ENCODE measurements at regions not wholly inside any gene's neighbourhood (a gene's known extent, or its start where the extent isn't known, plus 50 kb on each side); places are given as distances from the start of the nearest gene placed in this dataset.

DNA sequence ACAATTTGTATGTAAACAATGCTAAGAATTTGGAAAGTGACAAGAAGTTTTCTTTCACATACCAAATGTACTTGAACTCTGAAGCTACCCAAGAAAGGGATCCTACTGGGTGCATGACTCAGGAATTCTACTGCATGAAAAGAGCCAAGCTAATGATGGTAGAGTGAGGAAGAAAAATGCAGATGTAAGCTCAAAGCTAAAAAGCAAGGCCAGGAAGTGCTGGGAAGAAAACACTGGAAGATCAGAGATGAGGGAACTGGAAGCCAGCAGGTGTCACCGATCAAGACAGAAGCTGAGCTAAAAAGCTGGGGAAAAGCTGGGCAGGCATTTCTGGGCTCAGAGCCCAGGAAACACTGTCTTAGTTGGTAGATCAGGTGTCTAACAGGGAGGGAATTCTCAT is 449.1 kb downstream of the NKX6-1 start:
- CTCF ChIA-PET: interaction anchor here (0.6 kb wide), 1 partner anchor 62 kb away, joined by 19 read pairs; no protein-coding TSS in a partner anchor
- Histone ChIP-seq H3F3A (ENCODE audit: insufficient read depth, low read depth) (no peaks in the 10 kb centered on the region), H3K4me3 (no peak overlapping the region), H2AFZ (no peak overlapping the region), H3K27ac (no peak overlapping the region), H4K20me1 (ENCODE audit: insufficient read depth) (no peaks in the 10 kb centered on the region), H3K27me3 (ENCODE audit: insufficient read depth, low read depth) (no peaks in the 10 kb centered on the region), H3K36me3 (ENCODE audit: low read depth) (no peaks in the 10 kb centered on the region), H3K79me2 (ENCODE audit: low read depth) (no peaks in the 10 kb centered on the region), H3K4me2 (no peak overlapping the region), H3K9me2 (ENCODE audit: insufficient read depth) (no peaks in the 10 kb centered on the region), H3K4me1 (replicated peaks; ENCODE audit: insufficient read depth) (no peaks in the 10 kb centered on the region), H3K9me3 (ENCODE audit: insufficient read depth, low read depth) (no peaks in the 10 kb centered on the region)
- intact Hi-C loops (cut with micrococcal nuclease; ENCODE audit: unreplicated experiment): no loop called here
- TF ChIP-seq, protein P1, sequence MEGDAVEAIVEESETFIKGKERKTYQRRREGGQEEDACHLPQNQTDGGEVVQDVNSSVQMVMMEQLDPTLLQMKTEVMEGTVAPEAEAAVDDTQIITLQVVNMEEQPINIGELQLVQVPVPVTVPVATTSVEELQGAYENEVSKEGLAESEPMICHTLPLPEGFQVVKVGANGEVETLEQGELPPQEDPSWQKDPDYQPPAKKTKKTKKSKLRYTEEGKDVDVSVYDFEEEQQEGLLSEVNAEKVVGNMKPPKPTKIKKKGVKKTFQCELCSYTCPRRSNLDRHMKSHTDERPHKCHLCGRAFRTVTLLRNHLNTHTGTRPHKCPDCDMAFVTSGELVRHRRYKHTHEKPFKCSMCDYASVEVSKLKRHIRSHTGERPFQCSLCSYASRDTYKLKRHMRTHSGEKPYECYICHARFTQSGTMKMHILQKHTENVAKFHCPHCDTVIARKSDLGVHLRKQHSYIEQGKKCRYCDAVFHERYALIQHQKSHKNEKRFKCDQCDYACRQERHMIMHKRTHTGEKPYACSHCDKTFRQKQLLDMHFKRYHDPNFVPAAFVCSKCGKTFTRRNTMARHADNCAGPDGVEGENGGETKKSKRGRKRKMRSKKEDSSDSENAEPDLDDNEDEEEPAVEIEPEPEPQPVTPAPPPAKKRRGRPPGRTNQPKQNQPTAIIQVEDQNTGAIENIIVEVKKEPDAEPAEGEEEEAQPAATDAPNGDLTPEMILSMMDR (conservative IDR thresholded peaks at IDR 0.05): no peak
- no peak for TF ChIP-seq EZH2 (IDR thresholded peaks at IDR 0.05; ENCODE audit: low read depth)
- POLR2A ChIA-PET (ENCODE audit: unreplicated experiment): no interaction called here
- no TSS peak for BruUV-seq (replicated peaks)
- DNase-seq: peak in 1 of 2 experiments; percentile 3

DNA sequence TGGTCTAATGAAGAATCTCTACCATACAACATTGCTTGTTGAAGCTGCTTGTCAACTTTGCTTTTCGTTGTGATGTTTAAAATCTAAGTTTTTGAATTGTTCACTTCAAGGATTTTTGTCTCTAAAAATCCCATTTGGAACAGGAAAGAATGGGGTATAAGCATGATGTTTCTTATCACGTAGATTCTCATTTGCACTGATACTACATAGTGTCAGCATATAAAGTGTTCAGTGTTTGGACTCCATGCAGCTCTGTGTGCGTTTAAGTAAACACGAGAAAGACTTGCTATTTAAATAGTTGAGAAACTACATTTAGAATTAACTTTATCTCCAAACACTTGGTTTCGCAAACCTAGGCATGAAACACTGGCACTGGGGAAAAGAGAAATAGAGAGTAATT is 452.5 kb downstream of the NKX6-1 start:
- BruUV-seq (replicated peaks): no TSS peak

DNA sequence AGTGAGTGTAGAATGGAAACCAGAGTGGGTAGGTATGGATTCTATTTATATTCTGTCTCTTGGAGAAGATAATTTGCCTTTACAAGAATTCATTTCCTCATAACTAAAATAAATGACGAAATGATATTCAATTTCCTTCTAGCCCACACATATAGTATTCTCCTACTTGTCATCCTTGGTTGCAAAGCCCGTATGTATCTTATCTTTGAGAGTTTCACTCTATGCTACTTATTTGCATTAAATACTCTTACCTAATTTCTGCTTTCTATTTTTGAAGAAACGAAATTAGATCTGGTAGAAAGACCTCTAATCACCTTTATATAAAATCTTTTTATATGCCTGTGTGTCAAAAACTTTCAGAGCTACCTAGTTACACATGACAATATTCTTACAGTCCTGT is 457.7 kb downstream of the NKX6-1 start:
- Histone ChIP-seq H3K4me2 (no peak overlapping the region), H4K20me1 (ENCODE audit: insufficient read depth) (no peaks in the 10 kb centered on the region), H3K79me2 (ENCODE audit: low read depth) (no peaks in the 10 kb centered on the region), H3K4me3 (no peak overlapping the region), H3K27me3 (ENCODE audit: insufficient read depth, low read depth) (no peaks in the 10 kb centered on the region), H3K36me3 (ENCODE audit: low read depth) (no peaks in the 10 kb centered on the region), H3K27ac (no peak overlapping the region), H3F3A (ENCODE audit: insufficient read depth, low read depth) (no peaks in the 10 kb centered on the region), H3K9me3 (ENCODE audit: insufficient read depth, low read depth) (no peaks in the 10 kb centered on the region), H3K4me1 (replicated peaks; ENCODE audit: insufficient read depth) (no peaks in the 10 kb centered on the region), H3K9me2 (ENCODE audit: insufficient read depth) (no peaks in the 10 kb centered on the region), H2AFZ (no peak overlapping the region)
- ChIA-PET POLR2A (ENCODE audit: unreplicated experiment) (no interaction called here), CTCF (no interaction called here)
- intact Hi-C loops (cut with micrococcal nuclease; ENCODE audit: unreplicated experiment): no loop called here
- TF ChIP-seq EZH2 (IDR thresholded peaks at IDR 0.05; ENCODE audit: low read depth): no peak
- TF ChIP-seq, protein P1 (conservative IDR thresholded peaks at IDR 0.05): no peak
- BruUV-seq (replicated peaks): no TSS peak
- no peak for DNase-seq

More for the DNA sequence above, 452.5 kb downstream of the NKX6-1 start:
- Histone ChIP-seq H4K20me1 (ENCODE audit: insufficient read depth) (no peaks in the 10 kb centered on the region), H3F3A (ENCODE audit: insufficient read depth, low read depth) (no peaks in the 10 kb centered on the region), H3K4me1 (replicated peaks; ENCODE audit: insufficient read depth) (no peaks in the 10 kb centered on the region), H3K4me3 (no peak overlapping the region), H3K9me3 (ENCODE audit: insufficient read depth, low read depth) (no peaks in the 10 kb centered on the region), H3K27ac (no peak overlapping the region), H3K36me3 (ENCODE audit: low read depth) (no peaks in the 10 kb centered on the region), H3K4me2 (no peak overlapping the region), H2AFZ (no peak overlapping the region), H3K9me2 (ENCODE audit: insufficient read depth) (no peaks in the 10 kb centered on the region), H3K27me3 (ENCODE audit: insufficient read depth, low read depth) (no peaks in the 10 kb centered on the region), H3K79me2 (ENCODE audit: low read depth) (no peaks in the 10 kb centered on the region)
- DNase-seq: no peak
- CTCF ChIA-PET: no interaction called here
- intact Hi-C loops (cut with micrococcal nuclease; ENCODE audit: unreplicated experiment): no loop called here
- TF ChIP-seq, protein P1 (conservative IDR thresholded peaks at IDR 0.05): no peak
- no peak for TF ChIP-seq EZH2 (IDR thresholded peaks at IDR 0.05; ENCODE audit: low read depth)
- POLR2A ChIA-PET (ENCODE audit: unreplicated experiment): interaction anchor here (0.6 kb wide), 1 partner anchor 56 kb away, joined by 4 read pairs; no protein-coding TSS in a partner anchor
